HG03571 (cell line): ENCODE measurements at regions not wholly inside any gene's neighbourhood (a gene's known extent, or its start where the extent isn't known, plus 50 kb on each side); places are given as distances from the start of the nearest gene placed in this dataset.

Experiments used
- ATAC-seq: cut with Tn5 transposase; IDR thresholded peaks from one replicate; pipeline ENCODE4 v1.9.1; 2021; ENCODE audit not compliant: unreplicated experiment

GRCh38 chr13:106917673-106918556, 350.0 kb upstream of the ARGLU1 start:
- ATAC-seq, result peak; percentile 89

- ATAC-seq, result no peak
Observed at GRCh38 chr13:106917024-106917571, 349.2 kb upstream of the ARGLU1 start.

- no peak for ATAC-seq
Observed at GRCh38 chr13:106916329-106916976, 348.5 kb upstream of the ARGLU1 start.

- no peak for ATAC-seq
Observed at GRCh38 chr13:106915146-106915545, 347.2 kb upstream of the ARGLU1 start.

- no peak for ATAC-seq
Observed at GRCh38 chr13:106911627-106912026, 343.7 kb upstream of the ARGLU1 start.

GRCh38 chr13:106911020-106911419, 343.1 kb upstream of the ARGLU1 start:
- ATAC-seq, result no peak

- no peak for ATAC-seq
Observed at GRCh38 chr13:106906426-106906996, 338.6 kb upstream of the ARGLU1 start.

GRCh38 chr13:106905380-106906162, 337.6 kb upstream of the ARGLU1 start:
- no peak for ATAC-seq

GRCh38 chr13:106899442-106899841, 331.5 kb upstream of the ARGLU1 start:
- ATAC-seq, result no peak

GRCh38 chr13:106898231-106898630, 330.3 kb upstream of the ARGLU1 start:
- no peak for ATAC-seq

GRCh38 chr13:106888148-106888547, 320.2 kb upstream of the ARGLU1 start:
- no peak for ATAC-seq

GRCh38 chr13:106887686-106888085, 319.7 kb upstream of the ARGLU1 start:
- ATAC-seq, result no peak

- ATAC-seq, result no peak
Observed at GRCh38 chr13:106883976-106884375, 316.0 kb upstream of the ARGLU1 start.

GRCh38 chr13:106882246-106882645, 314.3 kb upstream of the ARGLU1 start:
- no peak for ATAC-seq

GRCh38 chr13:106879806-106880205, 311.9 kb upstream of the ARGLU1 start:
- ATAC-seq, result no peak

- no peak for ATAC-seq
Observed at GRCh38 chr13:106874323-106874722, 306.4 kb upstream of the ARGLU1 start.

GRCh38 chr13:106873810-106874209, 305.9 kb upstream of the ARGLU1 start:
- no peak for ATAC-seq

- no peak for ATAC-seq
Observed at GRCh38 chr13:106867249-106867648, 299.3 kb upstream of the ARGLU1 start.

- no peak for ATAC-seq
Observed at GRCh38 chr13:106865716-106866440, 297.9 kb upstream of the ARGLU1 start.

GRCh38 chr13:106859533-106859904, 291.6 kb upstream of the ARGLU1 start:
- no peak for ATAC-seq
